Stimulated activated CD4-positive, alpha-beta T cell treated with anti-CD3 and anti-CD28 coated beads, TNF-alpha, amount 100 ng/mL, for 1 hour (primary cell): ENCODE measurements at regions not wholly inside any gene's neighbourhood (a gene's known extent, or its start where the extent isn't known, plus 50 kb on each side); places are given as distances from the start of the nearest gene placed in this dataset.
"Not testable (repeated sequence)": the region's sequence is repeated elsewhere in the genome, so short reads cannot be mapped to it uniquely, and the experiment has no call there.

Source experiments
- DNase-seq, 3 donors: peaks; one replicate each; pipeline ENCODE4 v3.0.0-alpha.2; 2020; ENCODE audit warnings: low read depth in 3 of 3, low spot score in 1 of 3

DNA sequence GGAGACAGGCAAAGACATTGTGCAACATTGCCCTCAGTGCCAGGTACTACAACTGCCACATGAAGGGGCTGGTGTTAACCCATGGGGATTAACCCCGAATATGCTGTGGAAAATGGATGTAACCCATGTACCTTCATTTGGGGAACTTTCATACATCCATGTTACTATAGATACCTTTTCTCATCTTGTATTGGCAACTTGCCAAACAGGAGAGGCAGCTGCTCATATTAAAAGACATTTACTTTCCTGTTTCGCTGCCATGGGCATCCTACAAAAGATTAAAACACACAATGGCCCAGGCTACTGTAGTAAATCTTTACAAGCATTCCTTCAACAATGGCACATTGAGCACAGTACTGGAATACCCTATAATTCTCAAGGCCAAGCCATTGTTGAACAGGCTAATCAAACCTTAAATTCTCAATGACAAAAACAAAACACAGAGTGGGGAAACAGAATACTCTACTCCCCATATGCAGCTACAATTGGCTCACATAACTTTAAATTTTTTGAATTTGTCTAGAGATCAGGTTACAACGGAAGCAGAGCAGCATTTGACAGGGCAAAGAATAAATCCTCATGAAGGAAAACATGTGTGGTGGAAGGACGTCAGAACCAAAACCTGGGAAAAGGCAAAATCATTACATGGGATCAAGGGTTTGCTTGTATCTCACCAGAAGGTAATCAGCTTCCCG, 1723.5 kb upstream of the LRRTM1 start:
- no peak for DNase-seq

DNA sequence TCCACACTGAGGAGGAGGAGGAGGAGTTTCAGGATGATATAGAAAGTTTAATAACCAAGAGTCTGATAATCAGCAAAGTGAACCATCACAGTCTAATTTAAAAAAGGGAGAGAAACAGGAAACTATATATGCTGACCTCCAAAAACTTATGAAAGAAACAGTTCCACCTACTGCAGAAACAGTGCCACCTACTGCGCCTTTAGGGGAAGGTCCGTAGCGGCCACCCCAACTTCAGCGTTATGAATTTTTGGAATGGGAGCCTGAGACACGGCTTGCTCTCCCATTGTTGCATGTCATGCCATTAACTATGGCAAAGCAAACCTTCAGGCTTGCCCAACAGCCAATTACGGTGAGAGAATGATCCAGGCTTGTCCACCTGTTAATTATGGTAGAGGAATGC, 1719.2 kb upstream of the LRRTM1 start:
- DNase-seq: no peak

DNA sequence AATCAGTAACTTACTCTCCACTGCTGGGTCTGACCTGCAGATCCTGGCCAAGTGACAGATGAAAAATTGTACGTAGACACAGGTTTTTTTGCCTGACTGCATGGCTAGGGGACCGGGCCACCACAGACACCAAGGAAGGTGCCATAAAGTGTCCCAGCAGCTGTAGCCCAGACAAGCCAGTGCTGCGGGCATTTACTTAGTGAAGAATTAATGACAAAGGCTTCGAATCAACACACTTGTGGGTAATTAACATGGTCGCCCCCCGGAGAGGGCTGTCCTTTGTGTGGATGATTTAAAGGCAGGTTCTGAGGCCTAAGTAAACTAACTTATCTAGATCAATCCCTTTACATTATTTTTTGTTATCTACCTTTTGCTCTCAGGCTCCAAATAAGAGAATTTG, 1709.1 kb upstream of the LRRTM1 start:
- no peak for DNase-seq

DNA sequence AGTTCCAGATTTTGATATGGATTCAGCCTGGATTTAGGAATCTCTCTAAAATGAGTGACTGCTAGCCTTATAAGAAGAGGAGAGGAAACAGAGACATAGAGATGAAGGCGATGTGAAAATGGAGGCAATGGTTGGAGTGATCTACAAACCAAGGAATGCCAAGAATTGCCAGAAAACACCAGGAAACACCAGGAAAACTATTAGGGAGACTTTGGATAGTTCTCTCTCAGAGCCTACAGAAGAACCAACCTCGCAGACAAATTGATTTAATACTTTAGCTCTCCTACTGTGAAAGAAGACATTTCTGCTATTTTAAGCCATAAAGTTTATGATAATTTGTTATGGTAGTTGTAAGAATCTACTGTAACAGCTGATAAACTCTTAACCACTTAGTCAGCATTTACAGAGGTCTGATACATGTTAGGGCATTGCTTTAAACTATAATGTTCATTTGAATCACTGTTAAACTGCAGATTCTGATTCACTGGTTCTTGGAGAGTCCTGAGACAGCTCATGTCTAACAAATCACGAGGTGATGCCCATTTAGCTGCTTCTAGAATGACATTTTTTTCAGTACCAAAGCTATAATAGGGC, 1702.6 kb upstream of the LRRTM1 start:
- DNase-seq: no peak

DNA sequence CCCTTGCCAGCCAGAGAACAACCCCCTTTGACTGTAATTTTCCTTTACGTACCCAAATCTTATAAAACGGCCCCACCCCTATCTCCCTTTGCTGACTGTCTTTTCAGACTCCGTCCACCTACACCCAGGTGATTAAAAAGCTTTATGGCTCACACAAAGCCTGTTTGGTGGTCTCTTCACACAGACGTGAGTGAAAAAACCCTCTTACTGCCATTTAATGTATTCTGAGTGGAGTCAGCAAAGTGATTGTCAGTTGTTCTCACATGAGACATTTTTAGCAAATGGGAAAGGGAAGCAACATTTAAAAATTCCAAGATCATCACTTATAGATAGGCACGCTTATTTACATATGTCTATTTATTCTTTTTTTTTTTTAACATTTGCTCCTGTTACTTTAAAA, 1701.3 kb upstream of the LRRTM1 start:
- not testable (repeated sequence) for DNase-seq

DNA sequence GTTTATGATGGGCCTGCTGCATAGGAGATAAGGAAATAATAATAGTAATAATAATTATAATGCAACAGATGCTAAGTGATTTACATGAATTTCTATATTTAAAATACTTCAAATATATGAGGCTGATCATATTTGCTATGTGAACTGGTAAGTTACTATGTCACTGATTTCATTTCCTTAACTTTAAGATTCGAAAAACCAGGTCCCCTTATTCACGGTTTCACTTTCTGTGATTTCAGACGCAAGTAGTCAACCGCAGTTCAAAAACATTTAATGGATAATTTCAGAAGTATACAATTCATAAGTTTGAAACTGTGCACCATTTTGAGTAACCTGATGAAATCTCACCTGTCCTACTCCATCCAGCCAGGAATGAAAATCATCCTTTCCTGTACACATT, 1697.1 kb upstream of the LRRTM1 start:
- no peak for DNase-seq

DNA sequence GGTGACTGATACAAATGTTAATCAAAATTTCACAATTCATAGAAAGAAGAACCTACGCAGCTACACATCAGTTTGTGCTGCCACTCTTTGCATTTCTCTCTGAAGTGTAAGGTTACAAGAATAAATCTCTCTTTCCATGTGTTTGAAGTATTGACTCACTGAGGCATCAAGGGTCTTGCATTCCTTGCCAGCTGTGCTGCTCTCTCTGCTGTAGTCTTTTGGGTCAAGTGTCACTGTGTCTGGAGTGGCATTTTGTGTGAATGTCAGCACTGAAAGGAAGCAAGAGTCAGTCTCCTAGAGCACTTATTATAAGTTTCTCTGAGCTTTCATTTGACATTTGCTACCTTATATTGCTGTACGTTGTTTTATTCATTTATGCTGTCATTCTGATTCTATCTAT, 1696.1 kb upstream of the LRRTM1 start:
- no peak for DNase-seq

DNA sequence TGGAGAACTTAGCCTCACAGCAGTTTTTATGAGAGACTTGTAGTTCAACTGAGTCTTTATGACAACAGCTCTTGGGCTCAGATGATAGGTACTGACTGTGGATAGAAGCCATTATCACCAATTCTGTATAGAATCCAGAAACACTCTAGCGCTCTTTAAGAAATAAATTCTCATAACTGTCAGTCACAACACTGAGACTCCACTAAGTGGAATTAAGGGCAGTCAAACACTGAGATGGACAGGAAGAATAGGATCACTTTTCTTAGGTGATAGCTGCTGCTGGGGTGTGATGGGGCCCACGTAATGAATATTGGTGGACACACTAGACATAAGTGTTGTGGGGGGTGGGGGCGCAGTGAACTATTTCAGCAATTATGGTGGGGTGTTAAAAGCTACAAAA, 1691.8 kb upstream of the LRRTM1 start:
- DNase-seq: no peak

DNA sequence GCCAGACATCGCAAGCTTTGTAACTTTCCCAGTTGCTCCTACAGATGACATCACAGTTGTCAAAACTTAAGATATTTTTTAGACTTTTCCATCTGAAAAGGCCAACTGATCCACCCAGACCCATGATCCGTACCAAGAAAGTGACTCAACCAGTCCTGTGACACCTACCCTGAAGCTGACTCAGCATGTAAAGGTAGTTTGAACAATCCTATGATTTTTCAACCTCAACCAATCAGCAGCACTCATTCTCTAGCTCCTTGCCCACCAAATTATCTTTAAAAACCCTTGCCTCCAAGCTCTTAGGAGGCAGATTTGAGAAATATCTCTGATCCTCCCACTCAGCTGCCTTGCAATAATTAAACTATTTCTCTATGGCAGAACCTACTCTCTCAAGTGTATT, 1686.7 kb upstream of the LRRTM1 start:
- DNase-seq: no peak

DNA sequence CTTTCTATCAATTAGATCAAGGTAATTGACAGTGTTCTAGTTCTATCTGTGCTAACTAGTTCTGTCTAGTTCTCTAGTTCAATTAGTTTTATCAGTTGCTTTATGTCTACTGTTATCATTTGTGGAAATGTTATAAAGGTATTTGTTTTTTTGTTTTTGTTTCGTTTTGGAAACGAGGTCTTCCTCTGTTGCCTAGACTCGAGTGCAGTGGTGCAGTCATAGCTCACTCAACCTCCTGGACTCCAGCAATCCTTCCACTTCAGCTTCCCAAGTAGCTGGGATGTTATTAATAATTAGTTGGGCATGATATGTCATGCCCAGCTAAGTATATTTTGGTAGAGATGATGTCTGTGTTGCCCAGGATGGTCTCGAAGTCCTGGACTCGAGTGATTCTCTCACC, 1682.8 kb upstream of the LRRTM1 start:
- no peak for DNase-seq

DNA sequence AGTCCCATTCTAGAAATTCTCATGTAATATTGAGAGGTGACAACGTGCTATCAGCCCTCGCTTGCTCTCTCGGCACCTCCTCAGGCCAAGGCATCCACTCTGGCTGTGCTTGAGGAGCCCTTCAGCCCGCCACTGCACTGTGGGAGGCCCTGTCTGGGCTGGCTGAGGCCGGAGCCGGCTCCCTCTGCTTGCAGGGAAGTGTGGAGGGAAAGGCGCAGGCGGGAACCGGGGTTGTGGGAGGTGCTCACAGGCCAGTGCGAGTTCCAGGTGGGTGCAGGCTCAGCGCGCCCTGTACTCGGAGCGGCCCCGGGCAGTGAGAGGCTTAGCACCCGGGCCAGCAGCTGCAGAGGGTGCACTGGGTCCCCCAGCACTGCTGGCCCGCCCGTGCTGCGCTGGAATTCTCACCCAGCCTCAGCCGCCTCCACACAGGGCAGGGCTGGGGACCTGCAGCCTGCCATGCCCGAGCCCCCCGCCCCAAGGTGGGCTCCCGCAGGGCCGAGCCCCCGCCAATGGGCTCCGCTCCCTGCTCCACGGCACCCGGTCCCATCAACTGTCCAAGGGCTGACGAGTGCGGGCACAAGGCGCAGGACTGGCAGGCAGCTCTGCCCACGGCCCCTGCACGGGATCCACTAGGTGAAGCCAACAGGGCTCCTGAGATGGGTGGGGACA, 1680.6 kb upstream of the LRRTM1 start:
- no peak for DNase-seq

DNA sequence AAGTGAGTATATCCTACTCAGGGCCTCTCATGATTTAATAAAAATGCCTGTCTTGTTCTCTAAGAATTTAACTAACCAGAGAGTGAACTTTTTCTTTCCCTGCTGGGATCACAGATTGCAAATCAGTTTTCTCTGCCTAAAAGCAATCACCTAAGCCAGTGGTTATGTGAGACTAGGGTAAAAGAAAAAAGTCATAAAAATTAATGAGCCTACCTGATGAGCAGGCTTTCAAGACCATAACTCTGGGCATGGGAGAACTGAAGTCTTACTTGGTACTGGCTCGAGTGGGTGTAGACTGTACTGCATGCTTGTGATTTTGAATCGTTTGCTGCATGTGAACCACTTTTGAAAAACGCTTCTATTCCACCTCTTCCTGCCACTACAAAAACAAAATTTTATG, 1677.0 kb upstream of the LRRTM1 start:
- DNase-seq: no peak

DNA sequence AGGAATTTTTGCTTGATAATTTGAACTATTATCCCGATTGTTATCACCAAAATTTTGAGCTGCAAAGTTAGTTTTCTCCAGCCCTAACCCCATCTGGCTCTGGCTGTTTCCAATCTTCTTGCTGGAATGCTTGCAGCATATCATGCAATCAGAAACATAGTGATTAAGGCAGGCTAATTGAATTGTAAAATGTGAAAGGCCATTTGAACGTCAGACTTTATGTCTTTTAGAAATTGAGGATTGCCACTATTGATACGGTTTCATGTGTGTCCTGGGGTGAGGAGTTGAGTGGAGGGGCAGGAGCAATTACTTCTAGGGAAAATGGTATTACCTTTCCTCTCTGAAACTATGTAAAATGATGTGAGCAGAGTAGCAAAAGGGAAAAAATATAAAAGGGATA, 1674.5 kb upstream of the LRRTM1 start:
- DNase-seq: no peak

DNA sequence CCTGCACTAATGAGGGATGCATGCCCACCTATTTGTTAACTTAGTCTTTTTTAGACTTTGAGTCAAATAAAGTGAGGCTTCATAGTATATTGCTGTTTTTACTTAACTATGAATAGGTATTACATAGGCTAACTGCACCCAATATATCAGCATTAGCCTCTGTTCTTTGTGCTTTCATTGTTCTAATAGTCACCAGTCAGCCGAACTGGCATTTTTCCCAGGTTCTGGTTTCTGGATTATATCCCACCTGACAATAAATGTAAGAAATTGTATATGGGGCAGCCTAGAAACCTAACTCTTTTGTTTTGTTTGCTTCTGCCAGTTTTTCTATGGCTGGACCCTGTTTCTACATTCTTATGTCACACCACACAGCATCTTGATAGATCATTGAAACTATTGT, 1672.4 kb upstream of the LRRTM1 start:
- DNase-seq: no peak

DNA sequence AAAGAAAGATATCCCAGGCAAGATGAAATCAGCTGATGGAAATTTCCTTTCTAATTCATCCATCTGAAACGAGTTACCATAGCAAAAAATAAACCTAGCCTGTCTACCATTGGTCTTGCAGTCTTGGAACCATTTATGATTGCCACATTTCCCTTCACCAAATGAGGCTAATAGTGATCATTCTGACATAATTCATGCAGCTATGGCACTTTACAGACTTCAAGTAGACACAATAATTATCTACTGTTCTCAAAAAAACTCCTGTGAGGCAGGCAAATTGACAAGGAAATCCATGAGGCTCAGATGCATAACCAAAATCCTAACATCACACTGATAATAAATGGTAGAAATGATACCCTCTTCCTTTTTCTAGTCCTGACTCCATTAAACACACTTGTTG, 1669.7 kb upstream of the LRRTM1 start:
- no peak for DNase-seq

DNA sequence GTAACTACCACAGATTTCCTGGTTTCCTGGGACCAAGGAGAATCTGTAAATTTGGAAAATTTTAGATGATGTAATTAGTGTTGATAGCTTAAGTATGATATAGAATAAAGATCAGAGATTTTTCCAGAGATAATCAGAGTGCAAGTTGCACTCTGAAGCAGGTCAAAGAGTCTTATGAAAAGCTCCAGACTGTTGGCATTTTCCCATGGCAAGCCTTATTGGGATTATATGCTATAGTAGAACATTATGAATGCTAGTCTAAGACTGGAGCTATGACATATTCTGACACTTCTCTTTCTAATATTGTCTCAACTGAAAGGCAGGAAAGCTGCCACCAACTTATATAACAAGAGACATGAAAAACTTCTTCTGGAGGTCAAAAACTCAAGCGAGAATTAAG, 1638.3 kb upstream of the LRRTM1 start:
- no peak for DNase-seq

DNA sequence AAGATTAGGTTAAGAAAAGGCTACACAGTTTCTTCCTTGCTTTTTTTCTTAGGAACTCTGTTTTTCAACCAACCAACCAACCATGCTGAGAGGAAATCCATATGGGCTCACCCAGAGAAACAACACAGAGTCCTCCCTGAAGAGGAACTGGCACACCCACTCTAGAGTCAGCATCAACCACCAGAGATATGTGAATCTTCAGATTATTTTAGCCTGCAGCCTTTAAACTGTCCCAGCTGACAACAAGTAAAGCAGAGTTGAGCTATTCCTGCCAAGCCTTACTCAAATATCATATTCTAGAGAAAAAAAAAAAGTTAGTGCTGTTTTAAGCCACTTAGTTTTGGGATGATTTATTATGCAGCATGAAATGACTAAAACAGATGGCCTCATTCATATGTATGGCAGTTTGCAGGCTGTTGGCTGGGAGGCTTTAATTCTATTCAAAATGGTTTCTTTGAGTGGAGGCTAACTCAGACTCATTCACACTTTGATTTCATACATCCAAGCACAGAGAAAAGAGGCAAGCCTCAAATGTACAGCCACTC, 1637.7 kb upstream of the LRRTM1 start:
- DNase-seq: no peak

DNA sequence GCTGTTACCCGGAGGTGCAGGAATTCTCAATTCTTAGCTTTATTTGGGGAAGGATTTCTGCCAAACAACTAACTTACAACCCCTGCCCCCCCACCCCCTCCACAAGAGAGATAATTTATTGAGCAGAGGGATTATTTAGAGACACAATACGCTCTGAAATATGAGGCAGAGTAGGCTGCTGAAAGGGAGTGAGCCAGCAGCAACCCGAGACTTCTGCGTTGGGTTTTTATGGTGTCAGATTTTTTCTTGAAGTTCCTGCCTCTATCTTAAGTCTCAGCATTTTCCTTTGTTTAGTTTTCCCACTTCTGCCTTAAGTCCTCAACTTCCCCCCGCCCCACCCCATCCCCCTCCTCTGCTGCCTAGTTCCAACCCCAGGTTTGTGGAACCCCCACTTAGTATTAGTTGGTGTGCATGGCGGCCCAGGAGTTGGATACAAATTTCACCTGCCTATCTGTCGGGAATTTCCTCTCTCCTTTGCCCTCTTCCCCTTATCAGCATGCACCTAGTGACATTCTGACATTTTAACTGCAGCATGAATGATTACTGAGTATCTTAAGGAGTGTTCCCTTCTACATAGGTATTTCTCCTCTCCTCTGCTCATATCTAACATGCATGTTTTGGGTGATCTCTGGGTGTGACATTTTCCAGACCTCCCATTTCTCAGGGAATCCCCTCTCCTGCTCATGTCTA, 1635.9 kb upstream of the LRRTM1 start:
- no peak for DNase-seq

DNA sequence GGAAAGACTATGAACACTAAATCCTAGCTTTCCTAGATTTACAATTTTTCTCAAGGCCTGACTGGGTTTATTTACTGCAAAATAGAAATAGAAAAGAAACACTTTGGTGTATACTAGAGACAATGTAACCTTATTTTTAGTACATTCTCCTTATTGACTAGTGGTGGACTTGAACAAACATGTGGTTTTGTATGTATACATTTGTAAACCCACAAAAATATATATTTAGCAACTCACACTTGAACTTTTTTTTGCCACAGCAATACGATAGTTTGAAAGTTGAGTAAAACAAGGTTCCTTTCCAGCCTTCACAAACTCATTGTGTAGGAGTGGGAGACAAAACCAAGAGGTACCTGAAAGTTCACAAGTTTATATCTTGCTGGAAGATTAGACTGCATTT, 1633.4 kb upstream of the LRRTM1 start:
- no peak for DNase-seq

DNA sequence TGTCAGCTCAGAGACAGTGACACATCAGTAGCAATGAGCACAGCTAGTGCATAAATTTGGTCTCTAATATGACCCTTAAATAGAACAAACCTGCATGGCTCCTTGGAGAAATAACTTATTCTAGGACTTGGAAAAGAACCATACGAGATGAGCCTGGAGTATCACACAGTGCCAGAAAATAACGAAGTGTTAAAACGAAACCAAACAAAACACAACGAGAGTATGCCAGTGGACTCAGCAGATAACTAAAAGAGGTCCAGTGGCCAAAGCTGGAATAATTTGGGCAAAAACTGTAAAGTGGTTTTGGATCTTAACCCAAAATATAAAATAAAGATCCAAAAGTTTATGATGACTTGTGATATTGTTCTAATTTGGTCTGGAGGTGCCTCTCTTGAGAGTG, 1599.0 kb upstream of the LRRTM1 start:
- no peak for DNase-seq

DNA sequence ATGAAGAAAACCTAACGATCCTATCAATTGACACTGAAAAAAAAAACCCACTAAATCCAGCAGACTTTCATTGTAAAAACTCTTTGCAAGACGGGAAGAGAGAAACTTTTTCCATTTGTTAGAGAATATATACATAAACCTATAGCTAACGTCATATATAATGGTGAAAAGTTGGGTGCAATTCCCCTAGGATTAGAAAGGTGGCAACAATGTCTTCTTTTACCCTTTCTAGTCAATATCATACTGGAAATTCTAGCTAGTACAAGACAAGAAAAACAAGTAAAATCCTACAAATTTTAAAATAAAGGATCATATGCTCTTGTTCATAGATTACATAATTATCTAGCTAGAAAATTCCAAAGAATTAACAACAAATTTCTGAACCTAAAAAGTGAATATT, 1596.5 kb upstream of the LRRTM1 start:
- no peak for DNase-seq
